ELR (cell line): ENCODE measurements at regions not wholly inside any gene's neighbourhood (a gene's known extent, or its start where the extent isn't known, plus 50 kb on each side); places are given as distances from the start of the nearest gene placed in this dataset.
A peak's percentile ranks its signal among the peaks of the same experiment; 100 is the strongest.

Source experiments
- DNase-seq: peaks from one replicate; pipeline ENCODE4 v3.0.0-alpha.2; 2015; ENCODE audit warnings: low read depth

DNA sequence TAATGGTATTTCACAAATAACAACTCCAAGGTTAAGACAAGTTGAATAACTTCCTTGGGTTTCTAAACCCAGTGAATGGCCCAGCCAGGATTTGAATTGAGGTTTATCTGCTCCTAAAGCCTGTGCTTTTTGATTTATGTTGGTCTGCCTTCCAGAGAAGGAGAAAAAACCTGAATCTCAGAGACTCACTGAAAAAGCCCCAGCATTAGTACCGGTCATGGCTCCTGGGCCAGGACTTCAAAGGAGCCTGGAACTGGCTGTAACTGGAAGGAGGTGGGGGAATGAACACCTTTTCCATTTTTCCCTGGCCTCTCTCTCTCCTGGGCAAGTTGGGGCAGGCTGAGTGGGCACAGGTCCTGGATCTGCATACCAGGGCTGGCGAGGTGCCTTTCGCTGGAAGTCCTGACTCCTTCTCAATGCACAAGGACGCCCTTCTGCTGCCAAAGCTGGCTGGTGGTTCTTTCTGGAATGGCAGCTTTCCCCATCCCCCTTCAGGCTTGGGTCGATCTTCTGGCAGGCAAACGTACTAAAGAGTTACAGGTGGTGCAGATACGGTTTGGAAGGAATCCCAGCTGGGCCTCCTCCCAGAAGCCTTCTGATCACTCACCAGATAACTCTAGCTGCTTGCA is 268.2 kb downstream of the PTEN start:
- DNase-seq, result no peak

DNA sequence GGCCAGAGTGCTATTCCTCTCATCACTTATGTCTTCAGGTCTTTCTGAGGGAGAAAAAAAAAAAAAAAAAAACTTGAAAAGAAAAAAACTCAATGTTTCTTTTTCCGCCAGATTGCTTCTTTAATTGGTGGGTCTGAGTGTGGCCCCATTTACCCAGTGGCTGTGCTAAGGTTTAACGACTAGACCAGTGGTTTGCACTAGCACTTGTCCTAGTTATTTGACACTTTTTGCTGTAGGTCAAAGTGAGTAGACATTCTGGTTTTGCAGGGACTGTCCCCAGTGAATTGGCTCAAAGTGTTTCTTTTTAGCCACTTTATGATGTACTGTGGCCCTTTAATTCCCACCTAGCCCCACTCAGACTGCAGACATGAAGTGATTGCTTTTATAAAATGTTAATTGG is 273.3 kb downstream of the PTEN start:
- DNase-seq, result no peak

DNA sequence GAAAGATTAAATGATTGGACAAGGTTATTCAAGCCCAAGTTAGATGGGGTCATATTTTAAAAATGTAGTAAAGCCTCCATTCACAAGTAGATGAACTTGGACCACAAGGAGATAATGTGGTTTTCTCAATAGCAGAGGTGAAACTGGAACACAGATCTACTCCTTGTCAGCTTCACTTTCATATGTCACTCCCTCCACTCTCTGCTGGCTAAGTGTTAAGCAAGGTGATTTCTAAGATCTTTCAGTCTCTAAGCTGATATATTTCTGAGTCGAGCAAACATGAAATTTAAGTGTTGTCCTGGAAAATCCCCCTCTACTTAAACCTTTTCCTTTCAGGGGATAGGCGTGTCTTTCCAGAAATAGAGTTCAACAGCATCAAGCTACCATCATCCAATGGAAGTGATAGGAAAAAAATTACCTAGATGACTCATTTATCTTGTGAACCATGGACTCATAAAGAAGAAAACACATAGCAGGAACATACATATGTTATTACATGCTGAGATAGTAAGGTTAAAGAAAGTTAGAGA is 275.0 kb downstream of the PTEN start:
- no peak for DNase-seq

DNA sequence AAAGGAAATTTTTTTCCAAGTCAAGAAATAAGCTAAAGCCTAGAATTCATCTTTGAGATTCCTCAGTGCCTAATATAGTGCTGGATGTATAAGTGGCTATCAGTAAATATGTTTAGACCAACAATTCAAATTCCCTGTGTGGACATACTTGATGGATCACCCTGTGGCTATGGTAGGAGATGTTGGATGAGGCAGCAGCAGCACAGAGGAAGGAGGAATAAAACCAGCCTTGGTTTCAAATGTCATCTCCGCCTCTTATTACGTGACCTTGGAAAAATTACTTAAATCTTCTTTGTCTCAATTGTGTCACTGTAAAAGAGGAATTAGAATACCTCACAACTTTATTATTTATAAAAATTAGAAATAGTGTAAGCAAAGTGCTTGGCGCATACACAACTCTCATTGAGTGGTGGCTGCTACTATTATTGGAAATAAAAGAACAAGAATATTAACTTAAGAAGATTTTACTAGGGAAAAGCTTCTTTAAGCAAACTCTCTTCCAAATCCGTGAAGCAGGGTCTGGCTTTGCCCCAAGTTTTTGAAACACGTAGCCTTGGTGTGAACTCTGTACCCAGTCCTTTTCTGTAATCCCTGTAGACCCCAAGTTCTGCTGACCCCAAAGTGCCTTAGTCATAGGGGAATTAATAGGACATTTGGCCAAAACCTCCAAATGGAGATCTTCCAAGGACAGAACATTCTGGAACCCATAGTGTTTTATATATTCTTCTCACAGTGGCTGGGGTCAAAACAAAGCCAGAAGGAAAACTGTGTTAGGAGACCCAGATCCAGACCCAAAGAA is 283.8 kb downstream of the PTEN start:
- DNase-seq, result no peak

DNA sequence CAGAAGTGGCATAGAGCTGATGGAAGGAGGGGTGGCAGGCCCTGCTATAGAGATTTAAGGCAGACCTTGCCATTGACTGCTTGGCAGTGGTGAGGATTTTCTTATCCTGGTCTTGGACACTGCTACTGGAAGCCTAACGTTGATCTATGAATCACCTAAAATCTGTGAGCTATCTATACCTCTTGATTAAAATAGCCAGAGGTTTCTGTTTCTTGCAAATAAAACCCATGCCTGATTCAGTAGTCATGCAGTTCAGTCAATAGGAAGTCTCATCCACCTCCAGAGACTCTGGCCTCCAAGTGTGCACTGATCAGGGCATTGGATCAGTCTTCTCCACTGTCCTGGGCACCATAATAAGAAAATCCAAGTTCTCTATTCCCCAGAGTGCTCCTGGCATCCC is 286.5 kb downstream of the PTEN start:
- peak; percentile 72 for DNase-seq

DNA sequence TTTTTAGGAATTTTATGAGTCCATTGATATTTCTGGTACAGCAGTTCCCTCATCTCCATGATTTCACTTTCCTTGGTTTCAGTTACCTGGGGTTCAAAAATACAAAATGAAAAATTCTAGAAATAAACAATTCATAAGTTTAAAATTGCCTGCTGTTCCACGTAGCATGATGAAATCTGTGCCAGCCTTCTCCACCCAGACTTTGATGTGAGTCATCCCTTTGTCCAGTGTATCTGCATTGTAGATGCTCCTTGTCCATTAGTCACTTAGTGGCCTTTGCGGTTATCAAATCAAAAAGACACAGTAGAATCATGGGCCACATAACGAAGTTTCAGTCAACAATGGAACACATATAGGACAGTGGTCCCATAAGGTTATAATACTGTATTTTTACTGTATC is 286.9 kb downstream of the PTEN start:
- DNase-seq, result peak; percentile 95

DNA sequence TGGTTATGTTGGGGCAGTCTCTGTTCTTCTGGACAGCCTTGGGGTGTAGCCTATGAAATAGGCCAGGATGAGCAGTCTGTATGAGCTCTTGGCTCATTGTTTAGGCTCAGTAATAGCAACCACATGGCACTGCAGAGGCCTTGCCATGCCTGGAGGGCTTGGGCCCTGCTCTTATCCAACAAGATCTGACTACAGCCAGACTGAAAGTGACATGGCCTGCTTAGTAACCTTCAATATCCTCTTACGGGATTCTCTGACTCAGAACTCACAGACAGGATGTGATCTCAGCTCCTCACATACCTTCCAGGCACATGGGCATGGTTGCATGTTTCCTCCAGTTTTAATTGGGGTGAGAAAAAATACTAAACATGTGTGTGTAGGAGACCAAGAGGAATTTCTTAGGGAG is 289.3 kb downstream of the PTEN start:
- peak; percentile 99 for DNase-seq

DNA sequence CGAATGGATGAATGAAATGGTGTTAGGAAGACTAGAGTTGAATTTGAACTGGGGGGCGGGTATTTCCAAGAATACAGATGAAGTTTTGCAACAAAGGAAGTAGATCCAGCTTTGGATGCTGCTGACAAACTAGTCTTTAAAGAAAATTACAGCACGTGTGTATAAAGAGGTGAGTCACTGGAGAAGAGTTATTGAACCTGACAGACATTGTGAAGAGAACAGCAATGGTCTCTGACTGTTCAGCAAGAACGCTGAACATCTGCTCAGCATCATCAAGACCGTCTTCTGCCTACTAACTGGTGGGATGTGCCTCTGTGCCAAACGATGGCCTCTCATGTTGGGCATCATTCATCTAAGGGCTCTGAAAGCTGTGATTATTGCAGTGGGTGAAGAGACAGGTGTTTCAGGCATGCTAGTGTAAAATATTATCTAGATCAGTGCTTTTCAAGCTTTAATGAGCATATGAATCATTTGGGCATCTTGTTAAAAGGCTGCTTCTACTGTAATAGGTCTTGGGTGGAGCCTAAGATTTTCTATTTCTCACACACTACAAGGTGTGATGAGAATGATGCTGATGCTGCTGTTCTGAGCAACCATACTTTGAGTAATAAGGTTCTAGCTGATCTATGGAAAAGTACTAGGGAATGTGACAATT is 291.3 kb downstream of the PTEN start:
- peak; percentile 87 for DNase-seq

DNA sequence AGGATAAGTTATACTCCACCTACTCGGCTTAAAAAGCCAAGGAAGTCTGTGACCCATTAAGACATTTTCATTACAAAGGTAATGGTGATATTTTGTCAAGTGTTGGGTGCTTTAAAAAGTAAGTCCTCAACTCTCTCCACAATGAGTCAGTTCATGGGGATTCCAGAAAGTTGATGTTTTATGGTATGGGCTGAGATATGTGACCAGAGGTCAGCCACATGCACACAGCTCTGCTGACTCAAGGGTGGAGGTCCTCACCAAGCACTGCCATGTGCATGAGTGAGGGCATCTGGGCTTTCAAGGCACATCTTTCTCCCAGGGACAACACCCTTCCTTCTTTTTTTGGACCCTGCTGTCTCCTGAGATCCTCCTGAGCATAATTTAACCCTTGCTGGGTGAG is 292.9 kb downstream of the PTEN start:
- DNase-seq, result peak; percentile 96

DNA sequence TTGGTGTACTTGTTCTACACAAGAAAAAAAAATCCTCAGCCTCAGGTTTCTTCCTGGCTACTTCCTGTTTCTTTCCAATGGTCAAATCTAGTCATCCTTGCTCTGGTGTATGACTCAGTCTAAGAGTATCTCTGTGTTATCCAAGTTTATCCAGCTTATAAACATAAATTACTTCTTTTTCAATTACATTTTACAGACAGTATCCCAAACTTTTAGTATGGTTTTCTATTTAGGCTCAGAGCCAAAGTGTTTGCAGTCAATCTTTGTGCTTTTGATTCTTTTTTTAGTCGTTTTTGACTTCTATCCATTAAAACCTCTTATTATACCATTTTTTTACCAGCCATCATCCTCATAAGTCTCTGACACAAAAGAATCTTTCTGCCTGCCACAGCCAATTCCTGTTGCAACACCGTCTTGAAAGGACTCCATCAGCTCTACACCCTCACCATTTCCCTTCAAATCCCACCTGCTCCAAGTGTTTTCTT is 294.6 kb downstream of the PTEN start:
- DNase-seq, result peak; percentile 96

DNA sequence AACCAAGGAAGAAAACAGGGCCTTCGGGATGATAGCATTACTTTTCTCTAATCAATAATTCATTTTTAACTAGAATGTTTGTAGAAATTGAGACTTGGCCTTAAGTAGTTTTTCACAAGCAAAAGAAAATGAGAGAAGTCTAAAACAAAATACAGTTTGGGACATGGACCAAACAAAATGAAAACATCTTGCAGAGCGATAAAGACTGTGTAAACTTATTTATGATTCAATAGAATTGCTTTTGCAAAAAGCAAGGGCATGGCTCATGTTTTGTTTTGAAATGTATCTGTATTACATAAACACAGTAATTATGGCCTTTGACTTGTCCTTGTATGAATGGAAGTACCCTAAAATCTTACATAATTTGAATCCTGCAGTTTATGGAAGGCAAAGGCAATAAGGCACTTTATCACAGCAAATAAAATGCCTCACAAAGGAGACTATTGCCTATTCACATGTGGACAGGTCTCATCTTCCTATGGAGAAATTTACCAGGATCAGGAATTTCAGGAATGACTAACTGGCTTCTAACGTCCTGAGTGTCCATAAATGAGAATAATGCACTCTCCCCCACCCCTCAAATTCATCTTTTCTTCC is 295.2 kb downstream of the PTEN start:
- peak; percentile 37 for DNase-seq

DNA sequence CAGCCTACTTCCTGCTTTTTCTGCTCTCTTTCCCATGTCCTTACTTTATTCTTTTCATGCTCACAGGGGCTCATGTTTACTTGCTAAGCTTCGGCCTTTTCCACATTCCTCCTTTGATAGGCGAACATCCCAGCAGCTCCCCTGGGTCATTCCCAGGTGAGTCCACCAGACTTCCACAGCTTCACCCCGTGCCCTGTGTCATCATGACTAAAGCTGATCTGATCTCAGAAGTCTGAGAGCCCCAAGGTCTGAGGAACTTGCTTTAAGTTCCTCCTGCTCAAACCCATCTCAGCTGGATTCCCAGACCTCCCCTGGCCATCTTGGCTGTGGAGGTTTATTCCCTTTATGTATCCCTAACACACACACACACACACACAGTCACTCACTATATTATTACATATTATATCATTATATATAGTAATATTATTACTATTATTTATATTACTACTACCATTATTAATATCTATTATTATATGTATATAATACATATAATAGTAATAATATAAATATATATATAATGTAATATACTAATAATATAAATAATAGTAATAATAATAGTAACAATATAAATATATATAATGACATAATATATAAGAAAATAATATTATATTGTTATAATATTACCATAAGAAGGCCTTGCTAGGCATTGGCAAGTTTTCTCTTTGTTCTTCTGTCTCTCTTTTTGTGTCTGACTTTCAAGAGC is 295.9 kb downstream of the PTEN start:
- peak; percentile 65 for DNase-seq

DNA sequence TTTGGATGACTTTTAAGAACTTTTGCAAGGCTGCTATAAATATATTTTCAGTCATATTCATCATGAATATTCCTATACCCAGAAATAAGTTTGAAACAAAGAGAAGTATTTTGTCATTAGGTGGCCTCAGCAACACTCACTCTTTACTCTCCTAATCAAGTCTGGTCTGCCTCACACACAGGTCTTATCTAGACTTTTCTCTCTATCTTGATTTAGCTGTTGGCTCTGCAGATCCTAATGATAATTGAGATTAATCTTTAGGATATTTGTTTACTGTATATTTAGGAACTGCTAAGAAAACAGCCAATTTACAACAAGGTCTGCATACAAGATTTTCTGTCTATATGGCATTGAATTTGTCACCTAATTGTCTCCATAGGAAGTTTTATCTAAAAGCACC is 297.6 kb downstream of the PTEN start:
- no peak for DNase-seq

DNA sequence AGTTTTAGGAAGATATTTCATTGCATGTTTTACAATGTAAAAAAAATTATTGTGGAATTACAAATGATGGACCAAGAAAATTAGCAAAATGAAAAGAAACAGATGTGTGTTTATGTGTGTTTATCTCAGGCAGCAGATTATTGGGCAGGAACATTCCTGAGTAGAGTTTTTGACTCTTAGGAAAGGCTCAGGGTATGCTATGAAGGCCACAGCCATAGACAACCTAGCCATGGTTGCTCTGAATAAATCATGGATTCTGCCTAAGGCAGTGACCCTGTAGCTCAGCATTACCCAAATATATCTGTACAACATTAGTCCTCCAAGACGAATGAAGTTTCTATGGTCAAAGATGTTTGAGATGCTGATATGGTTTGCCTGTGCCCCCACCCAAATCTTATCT is 298.3 kb downstream of the PTEN start:
- DNase-seq, result no peak

DNA sequence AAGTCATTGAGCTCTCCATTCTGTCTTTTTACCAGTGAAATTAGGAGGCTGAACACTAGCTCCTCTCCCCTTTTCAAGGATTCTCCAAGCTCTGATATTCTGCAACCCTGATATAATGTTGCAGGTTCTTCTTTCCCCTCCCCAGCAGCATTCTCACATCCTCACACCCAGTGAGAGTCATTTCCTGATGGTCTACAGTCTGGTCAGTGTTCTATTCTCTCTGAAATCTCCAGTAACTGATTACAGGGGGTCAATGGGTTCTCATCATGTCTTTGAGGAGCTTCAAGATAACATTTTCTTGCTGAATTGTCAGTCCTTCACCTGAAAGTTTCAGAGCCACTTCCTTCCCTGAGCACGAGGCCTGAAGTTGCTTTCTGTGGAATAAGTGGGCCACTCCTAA is 299.4 kb downstream of the PTEN start:
- DNase-seq, result peak; percentile 28

DNA sequence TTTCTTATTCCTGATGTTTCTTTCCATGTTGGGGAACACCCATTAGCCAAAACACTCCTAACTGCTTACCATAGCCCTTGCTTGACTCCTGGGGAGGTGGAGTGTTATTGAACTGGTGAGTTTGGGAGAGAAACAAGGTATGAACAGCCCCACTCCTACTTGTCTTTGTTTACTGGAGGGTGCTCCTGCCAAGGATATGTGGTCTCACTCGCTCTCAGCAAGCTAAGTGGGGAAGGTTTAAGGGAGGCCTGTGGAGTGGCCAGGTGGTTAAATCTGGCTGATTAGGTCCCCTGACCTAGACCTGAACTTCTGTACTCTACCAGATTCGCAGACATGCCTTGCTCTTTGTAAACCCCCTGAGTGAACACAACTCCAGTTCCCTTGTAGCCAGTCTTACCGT is 300.1 kb downstream of the PTEN start:
- no peak for DNase-seq

DNA sequence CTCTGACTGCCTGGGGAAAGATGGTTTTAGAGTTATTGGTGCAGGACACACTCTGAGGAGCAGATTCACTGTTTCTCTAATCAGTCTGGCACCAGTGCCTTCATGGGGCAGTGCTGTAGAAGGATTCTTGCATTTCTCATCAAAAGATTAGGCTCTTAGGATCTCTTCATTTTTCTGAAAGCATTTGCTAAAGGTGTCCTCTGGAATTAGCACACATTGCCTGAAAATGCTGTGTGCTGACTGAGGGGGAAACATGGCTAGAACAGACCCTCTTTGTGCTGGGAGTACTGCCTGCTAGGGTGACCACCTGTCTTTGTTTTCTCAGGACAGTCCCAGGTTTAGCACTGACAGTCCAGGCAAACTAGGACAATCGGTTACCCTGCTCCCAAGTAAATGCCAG is 301.0 kb downstream of the PTEN start:
- no peak for DNase-seq

DNA sequence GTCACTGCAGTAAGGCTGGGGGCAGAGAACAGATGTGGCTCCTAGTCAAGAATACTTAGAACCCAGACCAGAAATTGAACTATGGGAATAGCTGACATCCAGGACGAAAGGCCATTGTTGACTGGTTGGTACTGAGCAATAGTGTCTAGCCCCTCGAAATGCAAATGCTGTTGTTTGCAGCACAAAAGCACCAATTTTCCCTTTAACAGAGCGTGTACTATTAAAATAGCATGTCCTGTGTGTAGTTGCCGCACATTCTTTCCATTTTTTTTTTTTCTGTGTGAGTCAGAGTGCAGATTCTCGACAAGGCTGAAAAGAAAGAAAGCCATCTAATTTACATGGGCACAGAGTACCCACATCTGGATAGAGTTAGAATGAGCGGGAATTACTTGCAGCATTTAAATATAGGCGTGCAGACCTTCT is 302.4 kb downstream of the PTEN start:
- DNase-seq, result peak; percentile 72

DNA sequence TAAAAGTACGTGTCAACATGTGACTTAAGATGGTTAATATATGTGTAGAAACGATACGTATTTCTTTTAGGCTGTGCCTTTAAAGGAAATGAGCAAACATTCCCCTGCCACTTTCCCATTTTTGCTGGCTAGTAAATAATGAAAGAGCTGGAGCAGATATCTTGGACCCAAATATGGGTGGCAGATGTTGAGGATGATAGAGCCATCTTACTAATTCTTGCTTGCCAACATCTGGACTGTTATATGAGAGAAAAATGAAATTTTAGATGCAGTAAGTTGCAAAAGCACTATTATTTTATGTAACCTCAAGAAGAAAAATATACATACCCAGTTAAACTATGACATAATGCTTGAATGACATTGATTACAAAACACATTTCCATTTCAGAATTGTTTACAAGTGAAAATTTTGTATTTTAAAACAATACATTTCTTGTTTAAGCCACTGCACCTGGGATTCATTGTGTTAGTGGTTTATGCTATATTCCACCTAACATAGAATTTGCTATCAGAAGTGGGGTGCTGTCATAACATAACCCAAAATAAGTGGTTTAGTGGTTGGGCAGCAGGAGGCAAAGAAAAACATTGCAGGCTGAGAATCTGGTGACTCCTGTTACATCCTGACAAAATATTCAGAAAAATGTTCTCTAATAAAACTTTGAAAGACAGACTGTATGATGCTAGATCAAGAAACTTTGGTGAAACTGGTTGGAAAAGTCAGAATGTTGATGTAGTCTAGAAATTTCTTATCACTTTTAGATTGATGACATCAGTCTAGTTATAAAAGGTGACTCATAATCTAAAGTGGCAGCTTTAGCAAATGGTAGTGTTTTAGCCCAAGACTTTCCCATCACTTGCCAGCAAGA is 305.0 kb downstream of the PTEN start:
- DNase-seq, result no peak

DNA sequence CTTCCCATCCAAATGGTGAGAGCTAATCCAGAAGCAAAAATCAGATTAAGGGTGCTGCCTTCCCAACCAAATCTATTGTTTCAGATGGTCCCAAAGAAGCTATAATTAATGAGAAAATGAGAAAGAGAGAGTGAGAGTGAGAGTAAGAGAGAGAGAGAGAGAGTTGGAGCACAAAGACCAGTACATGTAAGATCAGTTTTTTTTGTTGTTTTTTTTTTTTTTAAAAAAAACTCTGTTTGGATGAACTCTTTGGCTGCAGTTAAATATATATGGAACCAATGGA is 305.6 kb downstream of the PTEN start:
- DNase-seq, result no peak

DNA sequence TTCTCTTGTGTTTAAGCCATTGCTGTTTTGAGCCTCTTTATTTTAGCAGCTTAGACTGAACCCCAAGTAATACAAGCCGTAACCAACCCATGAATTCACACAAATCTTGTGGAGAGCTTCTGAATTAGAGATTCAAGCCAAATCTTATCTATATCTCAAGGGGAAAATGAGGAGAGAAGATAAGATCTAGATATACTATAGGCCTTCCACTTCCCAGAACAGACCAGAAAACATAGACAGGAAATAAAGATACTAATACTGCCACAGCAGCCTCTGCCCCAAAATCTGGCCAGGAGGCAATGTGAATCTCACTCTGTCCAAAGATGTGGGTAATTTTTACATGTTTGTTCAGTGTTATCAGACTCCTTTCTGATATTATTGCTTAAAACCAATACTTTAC is 307.2 kb downstream of the PTEN start:
- DNase-seq, result no peak
